SJSA1 (cell line): ENCODE measurements at regions not wholly inside any gene's neighbourhood (a gene's known extent, or its start where the extent isn't known, plus 50 kb on each side); places are given as distances from the start of the nearest gene placed in this dataset.
"Not testable (repeated sequence)": the region's sequence is repeated elsewhere in the genome, so short reads cannot be mapped to it uniquely, and the experiment has no call there.

Experiments
- DNase-seq, 2 experiments: peaks; one replicate each; pipeline ENCODE4 v3.0.0-alpha.2; 2015 to 2020; ENCODE audit warnings: low spot score in 2 of 2, low read depth in 1 of 2
- H3K27ac ChIP-seq: fragments of 250-450 bp; sonication (Bioruptor Pico); 2 replicates; pipeline ENCODE4 v1.5.1; 2020; ENCODE audit warnings: mild to moderate bottlenecking, moderate library complexity
- H3K27me3 ChIP-seq: fragments of 250-450 bp; sonication (Bioruptor Pico); replicated peaks from 2 replicates; pipeline ENCODE4 v1.5.1; 2020; ENCODE audit warnings: mild to moderate bottlenecking, moderate library complexity
- H3K36me3 ChIP-seq: fragments of 250-450 bp; sonication (Bioruptor Pico); 2 replicates; pipeline ENCODE4 v1.5.1; 2020; ENCODE audit warnings: mild to moderate bottlenecking
- H3K4me1 ChIP-seq: fragments of 250-450 bp; sonication (Bioruptor Pico); replicated peaks from 2 replicates; pipeline ENCODE4 v1.6.1; 2021; ENCODE audit warnings: mild to moderate bottlenecking
- H3K4me3 ChIP-seq: fragments of 250-450 bp; sonication (Bioruptor Pico); 2 replicates; pipeline ENCODE4 v1.5.1; 2020; ENCODE audit warnings: mild to moderate bottlenecking
- H3K9me3 ChIP-seq: fragments of 250-450 bp; sonication (Bioruptor Pico); replicated peaks from 2 replicates; pipeline ENCODE4 v1.5.1; 2020; ENCODE audit warnings: mild to moderate bottlenecking

DNA sequence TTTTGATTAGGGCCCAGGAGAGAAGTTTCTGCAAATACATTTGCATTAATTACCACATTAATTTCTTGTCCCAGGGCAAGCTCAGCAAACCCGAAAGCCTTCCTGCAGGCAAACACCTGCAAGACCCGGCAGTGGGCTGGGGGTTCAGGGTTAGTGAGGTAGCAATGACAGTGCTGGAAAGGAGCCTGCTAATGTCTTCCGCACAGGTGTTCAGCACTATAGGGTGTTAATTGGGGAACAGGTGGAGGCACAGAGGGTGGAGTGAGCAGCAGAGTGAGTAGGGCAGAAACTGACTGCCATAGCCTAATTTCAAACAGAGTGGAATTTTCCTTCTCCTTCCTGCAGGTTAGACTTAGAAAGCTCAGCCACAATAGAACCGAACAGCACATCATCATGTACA, 50.9 kb upstream of the UBASH3B start:
- no peak for DNase-seq
- Histone ChIP-seq H3K27ac (no peak overlapping the region), H3K9me3 (no peaks in the 10 kb centered on the region), H3K27me3 (no peaks in the 10 kb centered on the region), H3K36me3 (no peaks in the 10 kb centered on the region), H3K4me1 (no peaks in the 10 kb centered on the region), H3K4me3 (no peak overlapping the region)

DNA sequence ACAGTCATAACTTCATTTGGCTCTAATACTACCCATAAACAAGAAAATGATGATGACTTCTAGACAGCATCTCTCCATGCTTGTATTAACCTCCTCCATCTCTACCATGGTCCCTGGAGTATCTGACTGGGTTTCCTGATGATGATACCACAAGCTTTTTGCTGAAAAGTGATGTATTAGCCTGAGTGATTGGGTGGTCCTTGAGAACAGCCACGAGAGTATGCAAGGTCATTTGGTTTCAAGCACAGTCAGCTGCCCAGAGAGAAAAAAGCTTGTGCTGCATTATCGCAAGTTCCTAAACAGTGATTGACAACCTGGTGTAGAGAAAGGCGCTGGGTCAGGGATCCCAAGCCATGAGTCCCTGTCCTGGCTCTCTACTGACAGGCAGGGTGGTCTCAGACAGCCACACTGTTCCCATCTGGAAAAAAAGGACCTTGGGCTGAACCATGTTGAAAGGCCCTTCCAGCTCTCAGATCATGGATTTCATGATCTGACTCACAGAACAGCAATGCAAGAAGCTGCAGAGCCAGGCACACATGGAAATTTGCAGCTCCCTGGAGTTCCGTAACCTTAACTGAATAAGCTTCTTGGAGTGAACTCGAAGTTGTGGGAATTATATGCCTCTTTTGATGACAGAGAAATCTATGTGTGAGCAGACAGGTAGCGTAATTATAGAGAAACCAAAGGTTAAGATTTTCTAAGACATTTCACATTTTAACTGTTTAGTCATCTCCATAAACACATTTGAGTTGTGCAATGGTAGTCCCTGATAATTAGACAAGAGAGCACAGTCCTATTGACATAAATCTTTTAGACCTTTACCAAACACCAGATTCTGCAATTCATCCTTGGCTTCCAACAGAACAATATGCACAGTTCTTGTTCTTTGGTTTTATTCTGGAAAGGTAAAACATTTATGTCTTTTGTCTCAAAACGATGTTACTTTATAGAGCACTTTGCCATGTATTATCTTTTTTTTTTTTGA, 54.1 kb upstream of the UBASH3B start:
- Histone ChIP-seq H3K27ac (no peak overlapping the region), H3K9me3 (no peaks in the 10 kb centered on the region), H3K4me1 (no peaks in the 10 kb centered on the region), H3K36me3 (no peaks in the 10 kb centered on the region), H3K4me3 (no peak overlapping the region), H3K27me3 (no peaks in the 10 kb centered on the region)
- peak in 1 of 2 experiments; percentile 8 for DNase-seq

GRCh38 chr11:122600290-122600689, 55.2 kb upstream of the UBASH3B start:
- Histone ChIP-seq H3K4me1 (no peaks in the 10 kb centered on the region), H3K9me3 (no peaks in the 10 kb centered on the region), H3K4me3 (no peak overlapping the region), H3K27me3 (no peaks in the 10 kb centered on the region), H3K27ac (no peak overlapping the region), H3K36me3 (no peaks in the 10 kb centered on the region)
- DNase-seq: no peak

DNA sequence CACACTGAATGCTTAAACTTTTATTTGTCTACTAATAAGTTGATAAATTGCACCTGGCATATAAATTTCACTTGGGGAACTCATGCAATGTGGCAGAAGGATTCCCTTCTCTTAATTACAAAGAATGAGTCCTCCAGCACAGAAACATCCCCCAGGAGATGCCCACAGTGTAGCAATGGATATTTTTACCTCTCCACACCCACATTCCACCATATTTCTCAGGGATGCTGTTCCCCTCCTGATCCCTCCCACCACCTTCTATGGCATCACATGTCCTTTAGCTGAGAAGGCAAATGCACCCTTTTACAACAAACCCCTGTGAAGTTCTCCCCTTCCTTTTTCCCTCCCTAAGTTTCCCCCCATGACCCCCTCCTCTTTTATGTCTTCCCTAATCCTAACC, 56.1 kb upstream of the UBASH3B start:
- Histone ChIP-seq H3K4me3 (no peak overlapping the region), H3K4me1 (no peaks in the 10 kb centered on the region), H3K27me3 (no peaks in the 10 kb centered on the region), H3K36me3 (no peaks in the 10 kb centered on the region), H3K9me3 (no peaks in the 10 kb centered on the region), H3K27ac (no peak overlapping the region)
- DNase-seq: no peak

- no peak for DNase-seq
- H3K36me3 ChIP-seq: no peaks in the 10 kb centered on the region
- no peak overlapping the region for H3K27ac ChIP-seq
- H3K9me3 ChIP-seq: no peaks in the 10 kb centered on the region
- H3K27me3 ChIP-seq: no peaks in the 10 kb centered on the region
- H3K4me1 ChIP-seq: no peaks in the 10 kb centered on the region
- no peak overlapping the region for H3K4me3 ChIP-seq
These were observed 56.6 kb upstream of the UBASH3B start for GRCh38 chr11:122598971-122599370.

DNA sequence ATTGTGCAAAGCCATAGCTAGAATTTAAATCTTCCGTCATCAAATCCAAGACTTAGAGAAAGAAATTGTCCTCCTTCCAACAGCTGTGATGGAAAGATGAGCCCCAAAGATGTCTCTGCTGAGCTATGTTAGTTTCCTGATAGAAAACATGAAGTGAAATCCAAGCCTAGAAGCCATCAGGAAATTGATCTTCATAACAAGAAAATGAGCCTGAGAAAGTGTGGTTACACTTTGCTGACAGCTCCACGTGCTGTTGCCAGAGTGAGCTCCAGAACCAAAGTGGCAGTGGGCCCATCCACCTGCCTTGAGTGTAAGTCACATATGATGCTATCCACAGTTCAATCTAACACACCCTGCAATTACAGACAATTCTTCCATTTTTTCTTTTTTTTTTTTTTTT, 58.0 kb upstream of the UBASH3B start:
- H3K4me3 ChIP-seq: no peak overlapping the region
- H3K27ac ChIP-seq: no peak overlapping the region
- no peaks in the 10 kb centered on the region for H3K27me3 ChIP-seq
- H3K36me3 ChIP-seq: no peaks in the 10 kb centered on the region
- no peak for DNase-seq
- no peaks in the 10 kb centered on the region for H3K4me1 ChIP-seq
- H3K9me3 ChIP-seq: no peaks in the 10 kb centered on the region

DNA sequence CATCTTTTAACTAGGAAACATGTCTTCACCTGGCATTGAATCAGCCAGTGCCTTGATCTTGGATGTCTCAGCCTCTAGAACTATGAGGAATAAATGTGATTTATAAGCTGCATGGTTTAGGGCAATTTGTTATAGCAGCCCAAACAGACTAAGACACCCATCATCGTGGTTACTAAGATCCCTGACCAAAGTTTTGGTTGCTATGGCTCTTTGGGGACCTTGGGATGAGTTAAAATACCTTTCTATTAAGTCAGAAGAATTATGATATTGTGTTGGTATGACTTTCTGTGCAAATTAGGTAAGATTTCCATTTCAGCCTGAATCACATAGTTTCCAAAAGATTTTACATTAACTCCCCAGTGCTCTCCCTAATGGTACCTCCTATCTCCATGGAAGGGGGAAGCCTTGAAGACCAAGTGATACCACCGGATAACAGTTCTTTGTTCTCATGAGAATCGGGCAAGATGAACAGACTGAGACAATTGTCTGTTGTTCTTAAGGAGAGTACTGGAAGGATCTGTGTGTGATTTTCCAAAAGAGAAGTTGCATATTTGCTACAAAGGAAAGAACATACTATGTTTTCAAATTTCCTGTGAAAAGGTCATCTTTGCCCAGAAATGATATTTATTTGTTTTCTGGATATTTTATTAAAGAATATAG, 60.4 kb upstream of the UBASH3B start:
- no peak for DNase-seq
- H3K27ac ChIP-seq: no peak overlapping the region
- H3K36me3 ChIP-seq: no peaks in the 10 kb centered on the region
- H3K27me3 ChIP-seq: no peaks in the 10 kb centered on the region
- no peaks in the 10 kb centered on the region for H3K9me3 ChIP-seq
- no peaks in the 10 kb centered on the region for H3K4me1 ChIP-seq
- H3K4me3 ChIP-seq: no peak overlapping the region

- Histone ChIP-seq H3K27ac (no peak overlapping the region), H3K27me3 (no peaks in the 10 kb centered on the region), H3K4me3 (no peak overlapping the region), H3K36me3 (no peaks in the 10 kb centered on the region), H3K9me3 (no peaks in the 10 kb centered on the region), H3K4me1 (no peaks in the 10 kb centered on the region)
- no peak for DNase-seq
These were observed 61.8 kb upstream of the UBASH3B start for GRCh38 chr11:122593473-122594420.

DNA sequence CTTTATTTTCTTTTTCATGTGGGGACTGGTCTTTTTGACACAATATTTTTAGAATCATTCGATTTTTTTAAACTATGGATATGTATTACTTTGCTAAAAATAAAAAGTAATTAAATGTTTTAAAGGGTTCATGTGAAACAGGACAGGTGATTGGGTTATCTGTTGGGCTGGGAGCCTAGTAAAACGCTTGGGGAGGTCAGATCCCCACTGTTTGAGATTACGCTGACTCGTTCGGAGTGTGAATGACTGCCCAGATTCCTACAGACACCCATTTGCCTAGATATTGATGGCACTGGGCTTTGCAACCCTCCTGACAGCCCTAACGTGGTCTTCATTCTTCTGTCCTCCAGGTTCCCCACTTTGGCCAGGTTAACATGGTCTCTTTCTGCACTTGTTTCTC, 62.9 kb upstream of the UBASH3B start:
- Histone ChIP-seq H3K9me3 (no peaks in the 10 kb centered on the region), H3K27me3 (no peaks in the 10 kb centered on the region), H3K27ac (no peak overlapping the region), H3K4me1 (no peaks in the 10 kb centered on the region), H3K4me3 (no peak overlapping the region), H3K36me3 (no peaks in the 10 kb centered on the region)
- no peak for DNase-seq

GRCh38 chr11:122584670-122585069, 70.9 kb upstream of the UBASH3B start:
- H3K4me1 ChIP-seq: no peaks in the 10 kb centered on the region
- no peaks in the 10 kb centered on the region for H3K9me3 ChIP-seq
- H3K36me3 ChIP-seq: no peaks in the 10 kb centered on the region
- H3K4me3 ChIP-seq: no peak overlapping the region
- no peaks in the 10 kb centered on the region for H3K27me3 ChIP-seq
- no peak for DNase-seq
- H3K27ac ChIP-seq: no peak overlapping the region

DNA sequence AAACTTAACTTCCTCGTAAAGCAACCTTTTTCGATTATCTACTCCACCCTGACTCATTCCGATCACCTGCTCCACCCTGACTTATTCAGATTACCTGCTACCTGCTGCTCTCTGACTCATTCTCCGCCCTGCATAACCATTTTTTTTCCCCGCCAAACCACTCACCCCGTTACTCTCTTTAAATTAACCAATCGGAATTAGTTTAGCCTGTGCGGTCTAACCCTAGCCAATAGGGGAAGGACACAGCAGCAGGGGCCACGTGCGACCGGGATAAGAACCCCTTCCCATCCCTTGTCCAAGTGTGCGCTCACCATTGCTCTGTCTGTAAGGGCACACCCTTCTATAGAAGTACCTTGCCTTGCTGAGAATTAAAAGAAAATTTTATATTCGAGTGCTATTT, 75.5 kb upstream of the UBASH3B start:
- not testable (repeated sequence) for H3K36me3 ChIP-seq, H3K27ac ChIP-seq, DNase-seq, H3K4me1 ChIP-seq, H3K9me3 ChIP-seq, H3K27me3 ChIP-seq, H3K4me3 ChIP-seq

GRCh38 chr11:122578171-122578825, 77.2 kb upstream of the UBASH3B start:
- H3K4me1 ChIP-seq: no peaks in the 10 kb centered on the region
- no peak overlapping the region for H3K4me3 ChIP-seq
- H3K36me3 ChIP-seq: no peaks in the 10 kb centered on the region
- no peak for DNase-seq
- H3K27me3 ChIP-seq: no peaks in the 10 kb centered on the region
- no peak overlapping the region for H3K27ac ChIP-seq
- no peaks in the 10 kb centered on the region for H3K9me3 ChIP-seq

- no peak overlapping the region for H3K4me3 ChIP-seq
- no peaks in the 10 kb centered on the region for H3K4me1 ChIP-seq
- no peaks in the 10 kb centered on the region for H3K9me3 ChIP-seq
- H3K27me3 ChIP-seq: no peaks in the 10 kb centered on the region
- no peak overlapping the region for H3K27ac ChIP-seq
- DNase-seq: no peak
- no peaks in the 10 kb centered on the region for H3K36me3 ChIP-seq
These were observed 82.9 kb upstream of the UBASH3B start for GRCh38 chr11:122572592-122572991.
